ENCODE measurements at regions not wholly inside any gene's neighbourhood (a gene's known extent, or its start where the extent isn't known, plus 50 kb on each side); places are given as distances from the start of the nearest gene placed in this dataset.

DNA sequence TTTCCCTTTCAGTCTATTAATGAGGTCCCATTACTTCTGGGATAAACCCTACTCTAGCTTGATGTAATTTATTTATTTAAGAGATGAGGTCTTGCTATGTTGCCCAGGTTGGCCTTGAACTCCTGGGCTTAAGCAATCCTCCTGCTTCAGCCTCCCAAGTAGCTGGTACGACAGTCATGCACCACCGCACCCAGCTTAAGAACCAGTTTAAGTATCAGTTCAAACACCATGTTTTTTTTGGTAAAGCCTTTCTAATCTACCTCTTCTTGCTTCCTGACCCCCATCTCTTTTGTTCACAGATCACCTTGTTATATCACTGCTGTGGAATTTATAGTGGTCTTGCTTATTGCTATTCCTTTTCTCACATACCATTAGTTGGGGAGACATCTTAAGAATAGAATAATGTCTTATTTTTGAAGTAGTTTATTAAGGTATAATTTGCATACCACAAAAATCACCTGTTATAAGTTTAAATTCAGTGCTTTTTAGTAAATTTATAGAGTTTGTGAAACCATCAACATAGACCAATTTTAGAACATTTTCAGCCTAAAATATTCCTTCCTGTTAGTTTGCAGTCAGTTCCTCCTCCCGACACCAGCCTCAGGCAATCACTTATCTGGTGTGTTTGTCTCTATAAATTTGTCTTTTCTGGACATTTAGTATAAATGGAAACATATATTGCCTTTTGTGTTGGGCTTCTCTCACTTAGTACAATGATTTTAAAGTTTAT lies 257.9 kb downstream of the PDCD6IP start:
- TF ChIP-seq, protein P1, sequence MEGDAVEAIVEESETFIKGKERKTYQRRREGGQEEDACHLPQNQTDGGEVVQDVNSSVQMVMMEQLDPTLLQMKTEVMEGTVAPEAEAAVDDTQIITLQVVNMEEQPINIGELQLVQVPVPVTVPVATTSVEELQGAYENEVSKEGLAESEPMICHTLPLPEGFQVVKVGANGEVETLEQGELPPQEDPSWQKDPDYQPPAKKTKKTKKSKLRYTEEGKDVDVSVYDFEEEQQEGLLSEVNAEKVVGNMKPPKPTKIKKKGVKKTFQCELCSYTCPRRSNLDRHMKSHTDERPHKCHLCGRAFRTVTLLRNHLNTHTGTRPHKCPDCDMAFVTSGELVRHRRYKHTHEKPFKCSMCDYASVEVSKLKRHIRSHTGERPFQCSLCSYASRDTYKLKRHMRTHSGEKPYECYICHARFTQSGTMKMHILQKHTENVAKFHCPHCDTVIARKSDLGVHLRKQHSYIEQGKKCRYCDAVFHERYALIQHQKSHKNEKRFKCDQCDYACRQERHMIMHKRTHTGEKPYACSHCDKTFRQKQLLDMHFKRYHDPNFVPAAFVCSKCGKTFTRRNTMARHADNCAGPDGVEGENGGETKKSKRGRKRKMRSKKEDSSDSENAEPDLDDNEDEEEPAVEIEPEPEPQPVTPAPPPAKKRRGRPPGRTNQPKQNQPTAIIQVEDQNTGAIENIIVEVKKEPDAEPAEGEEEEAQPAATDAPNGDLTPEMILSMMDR (IDR thresholded peaks at IDR 0.05), result no peak
- TF ChIP-seq POLR2AphosphoS5 (IDR thresholded peaks at IDR 0.05; ENCODE audit: low read depth, low read length) (no peak), REST (IDR thresholded peaks at IDR 0.05; ENCODE audit: insufficient read depth in 1 of 2, low read depth in 2 of 2, low read length in 1 of 2) (no peak), SIN3A (IDR thresholded peaks at IDR 0.05; ENCODE audit: borderline replicate concordance, insufficient read depth, low read depth, low read length) (no peak)
